Osteoblast (primary cell): ENCODE measurements at regions not wholly inside any gene's neighbourhood (a gene's known extent, or its start where the extent isn't known, plus 50 kb on each side); places are given as distances from the start of the nearest gene placed in this dataset.
"Not testable (repeated sequence)": the region's sequence is repeated elsewhere in the genome, so short reads cannot be mapped to it uniquely, and the experiment has no call there.

ENCODE experiments used
- DNase-seq: peaks from one replicate; pipeline ENCODE4 v3.0.0; 2011; ENCODE audit warnings: low spot score, mixed read lengths; ENCODE audit not compliant: insufficient read length; ENCODE audit errors: missing footprints
- H2AFZ ChIP-seq: 2 replicates; pipeline ENCODE4 v1.6.0; 2011; ENCODE audit warnings: mild to moderate bottlenecking, low read length
- H3K27ac ChIP-seq: 2 replicates; pipeline ENCODE4 v1.5.1; 2011; ENCODE audit warnings: mild to moderate bottlenecking, low read depth, low read length, moderate library complexity
- H3K27me3 ChIP-seq: 2 replicates; pipeline ENCODE4 v1.6.0; 2012; ENCODE audit warnings: mild to moderate bottlenecking, control low read depth, inconsistent platforms, low read length, moderate library complexity; ENCODE audit not compliant: insufficient read depth
- H3K36me3 ChIP-seq: 2 replicates; pipeline ENCODE4 v1.5.1; 2011; ENCODE audit warnings: mild to moderate bottlenecking, low read length, control low read depth, moderate library complexity; ENCODE audit not compliant: insufficient read depth
- H3K4me1 ChIP-seq: 2 replicates; pipeline ENCODE4 v1.5.1; 2011; ENCODE audit warnings: mild to moderate bottlenecking, low read length, control low read depth, moderate library complexity; ENCODE audit not compliant: insufficient read depth
- H3K4me2 ChIP-seq: 2 replicates; pipeline ENCODE4 v1.6.0; 2011; ENCODE audit warnings: mild to moderate bottlenecking, low read length; ENCODE audit not compliant: insufficient read depth
- H3K4me3 ChIP-seq: fragments of 200-600 bp; sonication (generic); 3 replicates; pipeline ENCODE4 v1.5.1; 2012; ENCODE audit warnings: mild to moderate bottlenecking, low read length, inconsistent platforms; ENCODE audit not compliant: insufficient read depth
- H3K79me2 ChIP-seq: 2 replicates; pipeline ENCODE4 v1.6.0; 2012; ENCODE audit warnings: mild to moderate bottlenecking, low read length, control low read depth, inconsistent platforms; ENCODE audit not compliant: insufficient read depth
- H3K9me3 ChIP-seq: 2 replicates; pipeline ENCODE4 v1.5.1; 2011; ENCODE audit warnings: low read depth, low read length, control low read depth
- H4K20me1 ChIP-seq: 2 replicates; pipeline ENCODE4 v1.6.0; 2012; ENCODE audit warnings: mild to moderate bottlenecking, low read length, control low read depth; ENCODE audit not compliant: insufficient read depth
- CTCF ChIP-seq: IDR thresholded peaks from 2 replicates; pipeline ENCODE4 v1.5.1; 2011; ENCODE audit warnings: mild to moderate bottlenecking, low read depth, low read length, moderate library complexity; ENCODE audit errors: extremely low read depth

- no peaks in the 10 kb centered on the region for H4K20me1 ChIP-seq
- H2AFZ ChIP-seq = no peak overlapping the region
- H3K36me3 ChIP-seq = no peaks in the 10 kb centered on the region
- H3K27ac ChIP-seq = no peak overlapping the region
- DNase-seq = no peak
- H3K4me3 ChIP-seq = no peak overlapping the region
- TF ChIP-seq CTCF = no peak
- no peaks in the 10 kb centered on the region for H3K79me2 ChIP-seq
- H3K27me3 ChIP-seq = no peaks in the 10 kb centered on the region
- no peaks in the 10 kb centered on the region for H3K9me3 ChIP-seq
- H3K4me1 ChIP-seq = no peaks in the 10 kb centered on the region
- no peak overlapping the region for H3K4me2 ChIP-seq
Observed at GRCh38 chr5:68053202-68053601, 162.4 kb upstream of the PIK3R1 start.

GRCh38 chr5:68049053-68049713, 166.4 kb upstream of the PIK3R1 start:
- no peaks in the 10 kb centered on the region for H3K36me3 ChIP-seq
- no peaks in the 10 kb centered on the region for H3K27me3 ChIP-seq
- no peak for DNase-seq
- no peak overlapping the region for H2AFZ ChIP-seq
- H4K20me1 ChIP-seq = no peaks in the 10 kb centered on the region
- H3K79me2 ChIP-seq = no peaks in the 10 kb centered on the region
- no peak for TF ChIP-seq CTCF
- H3K9me3 ChIP-seq = no peaks in the 10 kb centered on the region
- no peak overlapping the region for H3K27ac ChIP-seq
- H3K4me2 ChIP-seq = no peak overlapping the region
- H3K4me3 ChIP-seq = no peak overlapping the region
- peaks cover 24% of the 10 kb centered on the region for H3K4me1 ChIP-seq

- Histone ChIP-seq H3K4me2 (no peak overlapping the region), H3K27ac (no peak overlapping the region), H3K9me3 (no peaks in the 10 kb centered on the region), H3K79me2 (no peaks in the 10 kb centered on the region), H3K27me3 (no peaks in the 10 kb centered on the region), H3K4me3 (no peak overlapping the region), H3K36me3 (no peaks in the 10 kb centered on the region), H3K4me1 (peaks cover 24% of the 10 kb centered on the region), H4K20me1 (no peaks in the 10 kb centered on the region), H2AFZ (no peak overlapping the region)
- TF ChIP-seq CTCF = no peak
- peak; percentile 14 for DNase-seq
Observed at GRCh38 chr5:68048516-68048915, 167.0 kb upstream of the PIK3R1 start.

GRCh38 chr5:68048054-68048453, 167.5 kb upstream of the PIK3R1 start:
- not testable (repeated sequence) for H3K27me3 ChIP-seq, H3K36me3 ChIP-seq, H3K4me2 ChIP-seq, H3K9me3 ChIP-seq, H4K20me1 ChIP-seq, H2AFZ ChIP-seq, H3K79me2 ChIP-seq, H3K27ac ChIP-seq, DNase-seq, H3K4me3 ChIP-seq
- peaks cover 24% of the 10 kb centered on the region for H3K4me1 ChIP-seq
